ENCODE measurements at regions not wholly inside any gene's neighbourhood (a gene's known extent, or its start where the extent isn't known, plus 50 kb on each side); places are given as distances from the start of the nearest gene placed in this dataset.

- DNase-seq (no peak), ATAC-seq (no peak)
- no peaks in the 10 kb centered on the region for H3K36me3 ChIP-seq
- in situ Hi-C loops (cut with MboI; ENCODE audit: low sequenced_read_pairs in 4 of 4), result no loop called here
- no peaks in the 10 kb centered on the region for H3K27me3 ChIP-seq
- H3K27ac ChIP-seq, result no peak overlapping the region
- no peaks in the 10 kb centered on the region for H3K4me1 ChIP-seq
- no peaks in the 10 kb centered on the region for H3K9me3 ChIP-seq
- intact Hi-C loops (cut with DNase I; ENCODE audit: low total_unique reads), result no loop called here
- TF ChIP-seq CTCF (IDR thresholded peaks at IDR 0.05 in 4 of 5, conservative IDR thresholded peaks at IDR 0.05 in 1 of 5), result no peak
- no peak for TF ChIP-seq POLR2A (IDR thresholded peaks at IDR 0.05)
- no peak overlapping the region for H3K4me3 ChIP-seq
Measured at GRCh38 chr14:62307844-62308243, 545.6 kb downstream of the SNAPC1 start.

GRCh38 chr14:62308316-62308715, 546.1 kb downstream of the SNAPC1 start:
- Histone ChIP-seq H3K4me1 (no peaks in the 10 kb centered on the region), H3K9me3 (no peaks in the 10 kb centered on the region), H3K27ac (no peak overlapping the region), H3K36me3 (no peaks in the 10 kb centered on the region), H3K27me3 (no peaks in the 10 kb centered on the region), H3K4me3 (no peak overlapping the region)
- ATAC-seq (no peak), DNase-seq (no peak)
- in situ Hi-C loops (cut with MboI; ENCODE audit: low sequenced_read_pairs in 4 of 4) (no loop called here), intact Hi-C loops (cut with DNase I; ENCODE audit: low total_unique reads) (no loop called here)
- TF ChIP-seq CTCF (IDR thresholded peaks at IDR 0.05 in 4 of 5, conservative IDR thresholded peaks at IDR 0.05 in 1 of 5) (no peak), POLR2A (IDR thresholded peaks at IDR 0.05) (no peak)

- no peaks in the 10 kb centered on the region for H3K27me3 ChIP-seq
- DNase-seq (no peak), ATAC-seq (no peak)
- no peaks in the 10 kb centered on the region for H3K36me3 ChIP-seq
- in situ Hi-C loops (cut with MboI; ENCODE audit: low sequenced_read_pairs in 4 of 4), result no loop called here
- no peaks in the 10 kb centered on the region for H3K9me3 ChIP-seq
- TF ChIP-seq CTCF (IDR thresholded peaks at IDR 0.05 in 4 of 5, conservative IDR thresholded peaks at IDR 0.05 in 1 of 5), result no peak
- TF ChIP-seq POLR2A (IDR thresholded peaks at IDR 0.05), result no peak
- no peak overlapping the region for H3K27ac ChIP-seq
- no peak overlapping the region for H3K4me3 ChIP-seq
- no peaks in the 10 kb centered on the region for H3K4me1 ChIP-seq
- intact Hi-C loops (cut with DNase I; ENCODE audit: low total_unique reads), result no loop called here
Measured at GRCh38 chr14:62308891-62309290, 546.7 kb downstream of the SNAPC1 start.

- Histone ChIP-seq H3K36me3 (no peaks in the 10 kb centered on the region), H3K27me3 (no peaks in the 10 kb centered on the region), H3K4me3 (no peak overlapping the region), H3K9me3 (no peaks in the 10 kb centered on the region), H3K4me1 (no peaks in the 10 kb centered on the region), H3K27ac (no peak overlapping the region)
- in situ Hi-C loops (cut with MboI; ENCODE audit: low sequenced_read_pairs in 4 of 4) (no loop called here), intact Hi-C loops (cut with DNase I; ENCODE audit: low total_unique reads) (no loop called here)
- DNase-seq (no peak), ATAC-seq (no peak)
- TF ChIP-seq CTCF (IDR thresholded peaks at IDR 0.05 in 4 of 5, conservative IDR thresholded peaks at IDR 0.05 in 1 of 5) (no peak), POLR2A (IDR thresholded peaks at IDR 0.05) (no peak)
Measured at GRCh38 chr14:62313212-62313611, 551.0 kb downstream of the SNAPC1 start.

- Histone ChIP-seq H3K4me1 (no peaks in the 10 kb centered on the region), H3K27ac (no peak overlapping the region), H3K9me3 (no peaks in the 10 kb centered on the region), H3K27me3 (no peaks in the 10 kb centered on the region), H3K36me3 (no peaks in the 10 kb centered on the region), H3K4me3 (no peak overlapping the region)
- TF ChIP-seq POLR2A (IDR thresholded peaks at IDR 0.05), result no peak
- no peak for TF ChIP-seq CTCF (IDR thresholded peaks at IDR 0.05 in 4 of 5, conservative IDR thresholded peaks at IDR 0.05 in 1 of 5)
- in situ Hi-C loops (cut with MboI; ENCODE audit: low sequenced_read_pairs in 4 of 4), result no loop called here
- ATAC-seq (no peak), DNase-seq (no peak)
- intact Hi-C loops (cut with DNase I; ENCODE audit: low total_unique reads), result no loop called here
Measured at GRCh38 chr14:62314221-62314620, 552.0 kb downstream of the SNAPC1 start.
